LNCAP (cell line): ENCODE measurements at regions not wholly inside any gene's neighbourhood (a gene's known extent, or its start where the extent isn't known, plus 50 kb on each side); places are given as distances from the start of the nearest gene placed in this dataset.

ENCODE experiments used
- CTCF ChIP-seq: fragments of 450-650 bp; IDR thresholded peaks from 2 replicates; pipeline ENCODE4 v1.5.1; 2017; ENCODE audit warnings: mild to moderate bottlenecking

DNA sequence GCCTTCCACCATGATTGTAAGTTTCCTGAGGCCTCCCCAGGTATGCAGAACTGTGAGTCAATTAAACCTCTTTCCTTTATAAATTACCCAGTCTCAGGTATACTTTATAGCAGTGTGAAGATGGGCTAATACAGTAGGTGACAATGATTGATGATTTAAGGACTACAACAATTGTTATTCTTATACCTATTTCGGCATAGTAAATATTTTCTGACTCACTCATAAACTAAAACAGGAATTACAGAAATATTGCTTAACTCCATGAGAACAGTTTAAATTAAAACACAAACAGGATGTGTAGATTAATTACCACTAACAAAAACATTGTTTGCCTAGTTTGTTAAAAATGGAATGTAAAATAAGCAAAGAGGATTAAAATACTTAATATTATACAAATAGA lies 839.9 kb downstream of the LTN1 start:
- no peak for TF ChIP-seq CTCF

DNA sequence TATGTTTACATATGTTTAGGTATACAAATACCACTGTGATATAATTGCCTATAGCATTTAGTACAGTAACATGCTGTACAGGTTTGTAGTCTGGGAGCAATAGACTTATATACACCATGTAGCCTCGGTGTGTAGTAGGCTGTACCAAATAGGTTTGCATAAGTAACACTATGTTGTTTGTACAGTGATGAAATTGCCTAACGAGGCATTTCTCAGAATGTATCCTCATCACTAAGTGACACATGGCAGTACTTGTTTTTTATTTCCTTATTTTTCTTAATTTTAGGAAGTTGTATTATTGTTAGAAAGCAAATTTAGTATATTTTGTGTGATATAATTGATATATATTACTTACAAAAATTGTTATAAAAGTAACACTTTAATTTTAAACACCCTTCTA lies 840.9 kb downstream of the LTN1 start:
- no peak for TF ChIP-seq CTCF

GRCh38 chr21:28150778-28151177 lies 841.9 kb downstream of the LTN1 start:
- TF ChIP-seq CTCF = no peak

DNA sequence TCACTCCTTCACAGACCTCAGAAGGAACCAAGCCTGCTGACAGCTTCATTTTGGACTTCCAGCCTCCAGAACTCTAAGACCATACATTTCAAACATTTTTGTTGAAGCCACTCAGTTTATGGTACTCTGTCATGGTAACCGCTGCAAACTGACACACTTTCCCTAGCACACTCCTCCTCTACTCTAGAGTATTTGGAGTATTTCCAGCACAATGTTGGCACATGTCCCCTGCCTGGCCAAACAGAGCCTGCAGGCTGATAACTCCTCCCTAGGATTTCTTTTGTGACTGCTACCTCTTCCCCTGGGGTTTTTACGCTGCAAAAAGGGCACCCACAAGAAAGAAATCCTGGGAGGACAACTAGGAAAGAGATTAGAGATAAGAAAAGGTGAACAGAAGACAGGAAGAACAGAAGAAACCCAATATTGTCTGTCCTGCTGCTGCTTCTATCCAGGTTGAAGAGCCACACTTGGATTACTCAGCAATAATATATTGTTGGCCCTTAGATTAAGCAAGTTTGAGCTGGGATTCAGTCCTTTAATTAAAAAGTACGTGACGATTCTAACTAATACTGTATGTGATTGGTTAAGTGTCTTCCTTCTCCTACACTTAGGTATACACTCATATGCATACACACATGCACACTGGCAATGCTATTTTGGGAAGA lies 844.1 kb downstream of the LTN1 start:
- no peak for TF ChIP-seq CTCF

DNA sequence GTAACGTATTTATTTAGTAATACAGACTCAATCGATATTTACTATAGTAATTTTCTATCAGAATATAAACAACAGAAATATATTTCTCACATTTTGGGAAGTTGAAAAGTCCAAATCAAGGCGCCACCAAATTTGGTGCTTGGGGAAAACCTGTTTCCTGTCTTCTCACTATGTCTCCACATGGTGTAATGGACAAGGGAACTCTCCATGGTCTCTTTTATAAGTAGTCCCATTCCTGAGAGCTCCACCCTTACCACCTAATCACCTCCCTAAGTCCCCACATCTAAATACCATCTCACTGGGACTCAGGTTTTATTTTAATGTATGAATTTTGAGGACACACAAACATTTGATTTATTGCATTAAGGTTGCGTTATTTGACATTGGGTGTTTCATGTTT lies 848.0 kb downstream of the LTN1 start:
- TF ChIP-seq CTCF = no peak

DNA sequence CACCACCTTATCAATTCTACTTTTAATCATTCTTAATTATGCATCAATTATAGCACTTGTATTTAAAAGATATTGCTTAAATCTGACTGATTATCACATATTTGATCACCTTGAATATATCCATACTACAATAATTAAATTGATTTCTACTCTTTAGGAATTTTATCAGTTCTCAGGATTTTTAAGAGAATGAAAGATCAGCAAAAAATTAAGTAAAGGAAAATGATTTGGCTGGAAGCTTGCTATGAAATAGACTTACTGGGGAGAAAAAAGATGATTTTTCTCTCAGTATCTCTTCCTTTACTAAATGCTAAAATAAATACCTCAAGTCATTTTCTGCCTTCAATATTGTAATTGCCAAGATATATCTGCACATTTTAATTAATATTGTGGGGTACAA lies 848.6 kb downstream of the LTN1 start:
- TF ChIP-seq CTCF = no peak

DNA sequence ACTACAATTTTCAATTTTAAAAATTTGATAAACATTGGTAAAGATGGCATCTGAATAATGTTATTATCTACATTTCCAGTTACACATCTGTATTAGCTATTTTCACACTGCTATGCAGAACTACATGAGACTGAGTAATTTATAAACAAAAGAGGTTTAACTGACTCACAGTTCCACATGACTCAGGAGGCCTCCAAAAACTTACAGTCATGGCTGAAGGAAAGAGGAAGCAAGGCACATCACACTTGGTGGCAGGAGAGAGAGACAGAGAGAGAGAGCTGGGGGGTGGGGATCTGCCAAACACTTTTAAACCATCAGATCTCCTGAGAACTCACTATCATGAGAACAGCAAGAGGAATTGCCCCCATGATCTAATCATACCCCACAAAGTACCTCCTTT lies 850.0 kb downstream of the LTN1 start:
- no peak for TF ChIP-seq CTCF

- TF ChIP-seq CTCF = no peak
These were observed 854.4 kb downstream of the LTN1 start for GRCh38 chr21:28138272-28138671.
